ENCODE measurements at regions not wholly inside any gene's neighbourhood (a gene's known extent, or its start where the extent isn't known, plus 50 kb on each side); places are given as distances from the start of the nearest gene placed in this dataset.

DNA sequence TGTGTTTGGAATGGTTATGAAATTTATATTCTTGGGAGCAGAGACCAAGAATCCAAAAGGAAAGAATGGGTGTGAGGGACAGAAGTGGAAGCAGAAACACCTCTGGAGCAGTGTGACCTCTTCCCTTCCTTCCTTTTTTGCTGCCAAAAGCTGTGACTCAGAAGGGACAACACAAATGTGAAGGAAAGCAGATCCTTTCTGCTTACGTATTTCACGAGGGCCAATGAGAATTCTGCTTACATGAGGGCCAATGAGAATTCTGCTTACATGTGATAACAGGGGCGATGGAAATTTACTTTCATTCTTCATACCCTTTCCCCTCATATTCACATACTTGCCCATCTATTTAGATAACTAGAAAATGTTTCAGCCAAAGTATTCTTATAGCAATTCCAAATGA, 404.6 kb downstream of the PRDM5 start:
- TF ChIP-seq, protein P1, sequence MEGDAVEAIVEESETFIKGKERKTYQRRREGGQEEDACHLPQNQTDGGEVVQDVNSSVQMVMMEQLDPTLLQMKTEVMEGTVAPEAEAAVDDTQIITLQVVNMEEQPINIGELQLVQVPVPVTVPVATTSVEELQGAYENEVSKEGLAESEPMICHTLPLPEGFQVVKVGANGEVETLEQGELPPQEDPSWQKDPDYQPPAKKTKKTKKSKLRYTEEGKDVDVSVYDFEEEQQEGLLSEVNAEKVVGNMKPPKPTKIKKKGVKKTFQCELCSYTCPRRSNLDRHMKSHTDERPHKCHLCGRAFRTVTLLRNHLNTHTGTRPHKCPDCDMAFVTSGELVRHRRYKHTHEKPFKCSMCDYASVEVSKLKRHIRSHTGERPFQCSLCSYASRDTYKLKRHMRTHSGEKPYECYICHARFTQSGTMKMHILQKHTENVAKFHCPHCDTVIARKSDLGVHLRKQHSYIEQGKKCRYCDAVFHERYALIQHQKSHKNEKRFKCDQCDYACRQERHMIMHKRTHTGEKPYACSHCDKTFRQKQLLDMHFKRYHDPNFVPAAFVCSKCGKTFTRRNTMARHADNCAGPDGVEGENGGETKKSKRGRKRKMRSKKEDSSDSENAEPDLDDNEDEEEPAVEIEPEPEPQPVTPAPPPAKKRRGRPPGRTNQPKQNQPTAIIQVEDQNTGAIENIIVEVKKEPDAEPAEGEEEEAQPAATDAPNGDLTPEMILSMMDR (IDR thresholded peaks at IDR 0.05): no peak
- TF ChIP-seq EP300 (IDR thresholded peaks at IDR 0.05): no peak

Measured in ovary (tissue), 3 donors.